Neural progenitor cell (in vitro differentiated cells): ENCODE measurements at regions not wholly inside any gene's neighbourhood (a gene's known extent, or its start where the extent isn't known, plus 50 kb on each side); places are given as distances from the start of the nearest gene placed in this dataset.
A peak's percentile ranks its signal among the peaks of the same experiment; 100 is the strongest.

Experiments
- DNase-seq: peaks from one replicate; pipeline ENCODE4 v3.0.0-alpha.2; 2016; ENCODE audit warnings: low spot score
- H2AFZ ChIP-seq: fragments of 200-600 bp; sonication (generic); replicated peaks from 2 replicates; pipeline ENCODE4 v1.6.1; 2016; ENCODE audit warnings: antibody characterized with exemption
- H3F3A ChIP-seq: fragments of 200-600 bp; sonication (generic); 2 replicates; pipeline ENCODE4 v1.6.1; 2016; ENCODE audit warnings: antibody characterized with exemption, low read depth
- H3K27ac ChIP-seq: fragments of 200-600 bp; sonication (generic); 2 replicates; pipeline ENCODE4 v1.5.1; 2016; ENCODE audit warnings: mild to moderate bottlenecking
- H3K27me3 ChIP-seq: fragments of 200-600 bp; sonication (generic); 2 replicates; pipeline ENCODE4 v1.6.1; 2016; ENCODE audit warnings: mild to moderate bottlenecking, moderate library complexity
- H3K36me3 ChIP-seq: fragments of 200-600 bp; sonication (generic); 2 replicates; pipeline ENCODE4 v1.5.1; 2016
- H3K4me1 ChIP-seq: fragments of 200-600 bp; sonication (generic); 2 replicates; pipeline ENCODE4 v1.6.1; 2016; ENCODE audit warnings: mixed run types
- H3K4me2 ChIP-seq: fragments of 200-600 bp; sonication (generic); 2 replicates; pipeline ENCODE4 v1.6.1; 2016
- H3K4me3 ChIP-seq: fragments of 200-600 bp; sonication (generic); 2 replicates; pipeline ENCODE4 v1.5.1; 2016
- H3K79me2 ChIP-seq: fragments of 200-600 bp; sonication (generic); 2 replicates; pipeline ENCODE4 v1.6.1; 2016; ENCODE audit warnings: low read depth
- H3K9ac ChIP-seq: fragments of 200-600 bp; sonication (generic); 2 replicates; pipeline ENCODE4 v1.6.1; 2016
- H3K9me3 ChIP-seq: fragments of 200-600 bp; sonication (generic); 2 replicates; pipeline ENCODE4 v1.5.1; 2016; ENCODE audit warnings: low read depth
- H4K20me1 ChIP-seq: fragments of 200-600 bp; sonication (generic); 2 replicates; pipeline ENCODE4 v1.6.1; 2016; ENCODE audit warnings: low read depth
- H3K27ac Mint-ChIP-seq: 3 replicates; pipeline ENCODE4 v1.8.0; 2021; ENCODE audit warnings: mixed read lengths
- H3K27me3 Mint-ChIP-seq: 2 replicates; pipeline ENCODE4 v1.8.0; 2022; ENCODE audit warnings: low read depth, mild to moderate bottlenecking, inconsistent platforms, moderate library complexity, mixed read lengths; ENCODE audit not compliant: insufficient read depth
- H3K36me3 Mint-ChIP-seq: 3 replicates; pipeline ENCODE4 v1.8.0; 2021; ENCODE audit warnings: mixed read lengths
- H3K4me1 Mint-ChIP-seq: 3 replicates; pipeline ENCODE4 v1.8.0; 2021; ENCODE audit warnings: mixed read lengths
- H3K4me3 Mint-ChIP-seq: 3 replicates; pipeline ENCODE4 v1.8.0; 2021; ENCODE audit warnings: mild to moderate bottlenecking, moderate library complexity, mixed read lengths
- H3K9me3 Mint-ChIP-seq: 3 replicates; pipeline ENCODE4 v1.8.0; 2020; ENCODE audit warnings: mixed read lengths
- EZH2 ChIP-seq: fragments of 200-600 bp; sonication (generic); IDR thresholded peaks from 2 replicates; pipeline ENCODE4 v1.6.1; 2017; ENCODE audit warnings: antibody characterized with exemption, mild to moderate bottlenecking, moderate library complexity
- EZH2phosphoT487 ChIP-seq: fragments of 200-600 bp; sonication (generic); IDR thresholded peaks from 2 replicates; pipeline ENCODE4 v1.6.1; 2017; ENCODE audit warnings: antibody characterized with exemption
- TF ChIP-seq, protein P1 (sequence below): fragments of 200-600 bp; sonication (generic); IDR thresholded peaks from 2 replicates; pipeline ENCODE4 v1.5.1; 2017; ENCODE audit warnings: antibody characterized with exemption, mild to moderate bottlenecking

DNA sequence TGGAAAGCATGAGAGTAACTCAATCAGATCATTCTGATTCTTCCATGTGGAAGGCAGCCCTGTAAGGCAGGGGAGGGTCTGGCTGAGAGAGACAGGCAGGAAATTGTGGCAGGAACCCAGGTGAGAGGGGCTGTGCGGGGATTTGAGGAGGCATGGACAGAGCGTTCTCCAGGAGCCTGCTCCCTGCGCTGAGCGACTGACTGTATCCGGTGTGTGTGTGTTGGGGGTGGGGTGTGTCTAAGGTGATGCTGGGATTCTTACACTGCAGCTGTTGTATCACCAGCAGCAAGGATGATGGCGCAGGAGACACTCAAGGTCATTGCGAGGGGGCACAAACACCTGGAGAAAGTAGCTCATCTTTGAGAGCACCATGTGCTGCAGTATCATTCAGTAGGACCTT is 128.5 kb downstream of the RHOU start:
- Histone ChIP-seq H3K9ac (no peak overlapping the region), H3K4me1 (peaks cover 34% of the 10 kb centered on the region), H3K36me3 (no peaks in the 10 kb centered on the region), H3K9me3 (no peaks in the 10 kb centered on the region), H3K27ac (no peak overlapping the region), H3K4me2 (no peak overlapping the region), H3K79me2 (no peaks in the 10 kb centered on the region), H3F3A (peaks cover 14% of the 10 kb centered on the region), H3K27me3 (no peaks in the 10 kb centered on the region), H2AFZ (no peak overlapping the region), H4K20me1 (no peaks in the 10 kb centered on the region), H3K4me3 (no peak overlapping the region)
- peaks cover 71% of the 10 kb centered on the region for H3K4me1 Mint-ChIP-seq
- H3K27ac Mint-ChIP-seq = peak overlapping the region; percentile 6
- H3K36me3 Mint-ChIP-seq = no peaks in the 10 kb centered on the region
- no peaks in the 10 kb centered on the region for H3K9me3 Mint-ChIP-seq
- H3K27me3 Mint-ChIP-seq = peaks cover 22% of the 10 kb centered on the region
- H3K4me3 Mint-ChIP-seq = peak overlapping the region; percentile 12
- no peak for DNase-seq
- no peak for TF ChIP-seq EZH2
- no peak for TF ChIP-seq EZH2phosphoT487
- TF ChIP-seq, protein P1, sequence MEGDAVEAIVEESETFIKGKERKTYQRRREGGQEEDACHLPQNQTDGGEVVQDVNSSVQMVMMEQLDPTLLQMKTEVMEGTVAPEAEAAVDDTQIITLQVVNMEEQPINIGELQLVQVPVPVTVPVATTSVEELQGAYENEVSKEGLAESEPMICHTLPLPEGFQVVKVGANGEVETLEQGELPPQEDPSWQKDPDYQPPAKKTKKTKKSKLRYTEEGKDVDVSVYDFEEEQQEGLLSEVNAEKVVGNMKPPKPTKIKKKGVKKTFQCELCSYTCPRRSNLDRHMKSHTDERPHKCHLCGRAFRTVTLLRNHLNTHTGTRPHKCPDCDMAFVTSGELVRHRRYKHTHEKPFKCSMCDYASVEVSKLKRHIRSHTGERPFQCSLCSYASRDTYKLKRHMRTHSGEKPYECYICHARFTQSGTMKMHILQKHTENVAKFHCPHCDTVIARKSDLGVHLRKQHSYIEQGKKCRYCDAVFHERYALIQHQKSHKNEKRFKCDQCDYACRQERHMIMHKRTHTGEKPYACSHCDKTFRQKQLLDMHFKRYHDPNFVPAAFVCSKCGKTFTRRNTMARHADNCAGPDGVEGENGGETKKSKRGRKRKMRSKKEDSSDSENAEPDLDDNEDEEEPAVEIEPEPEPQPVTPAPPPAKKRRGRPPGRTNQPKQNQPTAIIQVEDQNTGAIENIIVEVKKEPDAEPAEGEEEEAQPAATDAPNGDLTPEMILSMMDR = no peak

DNA sequence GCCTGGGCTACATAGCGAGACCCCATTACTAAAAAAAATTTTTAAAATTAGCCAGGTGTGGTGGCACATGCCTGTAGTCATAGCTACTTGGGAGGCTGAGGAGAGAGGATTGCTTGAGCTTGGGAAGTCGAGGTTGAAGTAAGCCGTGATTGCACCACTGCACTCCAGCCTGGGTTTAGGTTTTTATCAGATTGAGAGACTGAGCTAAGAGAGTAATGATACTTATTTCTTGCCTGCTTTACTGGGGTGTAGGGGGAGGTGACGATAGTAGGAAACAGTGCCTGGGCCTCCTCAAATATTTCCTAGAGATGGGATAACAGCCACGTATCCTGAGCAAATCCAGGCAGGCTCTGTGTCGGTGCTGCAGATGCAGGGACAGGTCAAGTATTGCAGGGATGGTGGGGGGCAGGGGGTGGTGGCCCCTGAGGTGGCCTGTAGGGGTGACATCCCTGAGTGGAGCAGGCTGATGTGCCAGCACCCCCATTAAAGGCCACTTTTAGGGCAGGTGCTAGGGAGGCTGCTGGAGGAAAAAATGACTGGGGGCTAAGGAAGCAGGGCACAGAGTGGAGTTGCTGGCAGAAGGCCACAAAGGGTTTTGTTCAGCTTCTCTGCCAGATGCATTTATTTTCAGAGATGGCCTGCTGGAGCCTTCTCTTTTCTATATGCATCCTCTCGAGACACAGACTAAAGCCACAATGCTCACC is 130.5 kb downstream of the RHOU start:
- H3K27ac ChIP-seq = no peak overlapping the region
- Mint-ChIP-seq H3K36me3 (no peaks in the 10 kb centered on the region), H3K27ac (no peak overlapping the region), H3K27me3 (peaks cover 18% of the 10 kb centered on the region), H3K9me3 (no peaks in the 10 kb centered on the region), H3K4me1 (peaks cover 76% of the 10 kb centered on the region), H3K4me3 (peak overlapping the region; percentile 11)
- no peak overlapping the region for H3K9ac ChIP-seq
- H3K79me2 ChIP-seq = no peaks in the 10 kb centered on the region
- H3K4me3 ChIP-seq = no peak overlapping the region
- H3K36me3 ChIP-seq = no peaks in the 10 kb centered on the region
- no peak for DNase-seq
- H4K20me1 ChIP-seq = no peaks in the 10 kb centered on the region
- peaks cover 14% of the 10 kb centered on the region for H3F3A ChIP-seq
- H3K9me3 ChIP-seq = no peaks in the 10 kb centered on the region
- TF ChIP-seq, protein P1 = no peak
- TF ChIP-seq EZH2phosphoT487 = no peak
- no peak for TF ChIP-seq EZH2
- H3K4me2 ChIP-seq = no peak overlapping the region
- H2AFZ ChIP-seq = peak overlapping the region; percentile 53
- no peaks in the 10 kb centered on the region for H3K27me3 ChIP-seq
- H3K4me1 ChIP-seq = peaks cover 34% of the 10 kb centered on the region

DNA sequence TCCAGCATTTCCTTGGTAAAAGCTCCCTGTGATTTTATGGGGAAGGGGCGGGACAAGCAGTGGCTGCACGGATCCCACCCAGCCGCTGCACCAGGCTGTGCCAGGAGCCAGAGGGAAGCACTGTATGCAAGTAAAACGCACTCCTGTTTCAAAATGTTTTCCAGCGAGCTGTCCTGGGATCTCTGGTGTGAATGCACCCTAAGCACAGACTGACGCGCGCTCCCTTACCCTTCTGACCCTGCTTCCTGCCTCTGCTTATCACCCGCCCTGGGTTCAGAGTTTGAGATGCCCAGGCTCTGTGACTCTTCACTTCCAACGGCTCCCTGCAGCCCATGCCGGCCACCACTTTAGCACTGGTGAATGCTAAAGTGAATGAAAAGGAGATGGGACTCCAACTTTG is 131.2 kb downstream of the RHOU start:
- Mint-ChIP-seq H3K9me3 (no peaks in the 10 kb centered on the region), H3K4me1 (peaks cover 76% of the 10 kb centered on the region), H3K27ac (no peak overlapping the region), H3K4me3 (no peak overlapping the region), H3K36me3 (no peaks in the 10 kb centered on the region), H3K27me3 (peaks cover 15% of the 10 kb centered on the region)
- no peak for DNase-seq
- Histone ChIP-seq H3K79me2 (no peaks in the 10 kb centered on the region), H4K20me1 (no peaks in the 10 kb centered on the region), H3K9me3 (no peaks in the 10 kb centered on the region), H3K4me1 (peaks cover 39% of the 10 kb centered on the region), H3K4me3 (no peak overlapping the region), H3K9ac (no peak overlapping the region), H2AFZ (peak overlapping the region; percentile 53), H3K36me3 (no peaks in the 10 kb centered on the region), H3K27me3 (no peaks in the 10 kb centered on the region), H3F3A (peaks cover 18% of the 10 kb centered on the region), H3K4me2 (no peak overlapping the region), H3K27ac (no peak overlapping the region)
- TF ChIP-seq, protein P1 = no peak
- no peak for TF ChIP-seq EZH2
- TF ChIP-seq EZH2phosphoT487 = no peak
